Spleen (tissue), 7 donors: ENCODE measurements at regions not wholly inside any gene's neighbourhood (a gene's known extent, or its start where the extent isn't known, plus 50 kb on each side); places are given as distances from the start of the nearest gene placed in this dataset.

Source experiments
- POLR2A ChIP-seq, 3 donors: fragments of 450-650 bp; IDR thresholded peaks; one replicate each; pipeline ENCODE4 v1.5.1; 2017; ENCODE audit warnings: antibody characterized with exemption in 3 of 3, mild to moderate bottlenecking in 1 of 3
- TF ChIP-seq, protein P1 (sequence below), 11 experiments: fragments of 200-600 bp in 7 of 11; fragments of 450-650 bp in 4 of 11; sonication (generic) in 4 of 11; IDR thresholded peaks in 8 of 11; conservative IDR thresholded peaks in 3 of 11; 1 replicate in 7 of 11; 2 replicates in 4 of 11; pipeline versions ENCODE4 v1.4.0 to v1.8.0; 2016 to 2021; ENCODE audit warnings: antibody characterized with exemption in 11 of 11, inconsistent platforms in 4 of 11, mild to moderate bottlenecking in 1 of 11
- donor health status: DM: no; HTN: no; CAD: no; lungs with moderate emphysema.
- donor health status: DM: no; HTN: no; CAD: no.
- donor health status: DM: no; HTN: no; CAD: no.

DNA sequence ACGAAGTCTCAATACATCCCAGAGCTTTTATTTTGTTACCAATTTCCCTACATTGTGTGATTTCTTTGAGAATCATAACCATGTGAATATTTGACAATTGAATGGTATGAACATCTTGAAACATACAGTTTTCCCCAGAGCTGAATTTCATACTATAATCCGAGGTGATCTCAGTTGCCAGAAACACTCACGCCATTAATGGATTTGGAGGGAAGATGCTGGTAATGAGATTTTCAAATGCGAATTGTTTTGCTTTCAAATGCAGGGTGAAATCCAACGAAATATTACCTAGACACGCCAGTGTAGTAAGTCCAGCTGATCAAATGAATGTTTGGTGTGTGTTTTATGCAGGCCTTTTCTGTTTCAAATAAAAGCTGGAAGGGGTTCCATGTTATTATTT is 277.8 kb upstream of the CDH5 start:
- TF ChIP-seq, protein P1, sequence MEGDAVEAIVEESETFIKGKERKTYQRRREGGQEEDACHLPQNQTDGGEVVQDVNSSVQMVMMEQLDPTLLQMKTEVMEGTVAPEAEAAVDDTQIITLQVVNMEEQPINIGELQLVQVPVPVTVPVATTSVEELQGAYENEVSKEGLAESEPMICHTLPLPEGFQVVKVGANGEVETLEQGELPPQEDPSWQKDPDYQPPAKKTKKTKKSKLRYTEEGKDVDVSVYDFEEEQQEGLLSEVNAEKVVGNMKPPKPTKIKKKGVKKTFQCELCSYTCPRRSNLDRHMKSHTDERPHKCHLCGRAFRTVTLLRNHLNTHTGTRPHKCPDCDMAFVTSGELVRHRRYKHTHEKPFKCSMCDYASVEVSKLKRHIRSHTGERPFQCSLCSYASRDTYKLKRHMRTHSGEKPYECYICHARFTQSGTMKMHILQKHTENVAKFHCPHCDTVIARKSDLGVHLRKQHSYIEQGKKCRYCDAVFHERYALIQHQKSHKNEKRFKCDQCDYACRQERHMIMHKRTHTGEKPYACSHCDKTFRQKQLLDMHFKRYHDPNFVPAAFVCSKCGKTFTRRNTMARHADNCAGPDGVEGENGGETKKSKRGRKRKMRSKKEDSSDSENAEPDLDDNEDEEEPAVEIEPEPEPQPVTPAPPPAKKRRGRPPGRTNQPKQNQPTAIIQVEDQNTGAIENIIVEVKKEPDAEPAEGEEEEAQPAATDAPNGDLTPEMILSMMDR (IDR thresholded peaks at IDR 0.05 in 8 of 11, conservative IDR thresholded peaks at IDR 0.05 in 3 of 11) = no peak
- no peak for TF ChIP-seq POLR2A (IDR thresholded peaks at IDR 0.05)
